ENCODE measurements at regions not wholly inside any gene's neighbourhood (a gene's known extent, or its start where the extent isn't known, plus 50 kb on each side); places are given as distances from the start of the nearest gene placed in this dataset.

GRCh38 chr13:65603160-65603559 lies 1627.0 kb downstream of the PCDH9 start:
- no peak for TF ChIP-seq CTCF (IDR thresholded peaks at IDR 0.05; ENCODE audit: low read depth, low read length)
- no peak for DNase-seq (ENCODE audit: extremely low read depth, low read depth)

- DNase-seq (ENCODE audit: extremely low read depth, low read depth), result no peak
- no peak for TF ChIP-seq CTCF (IDR thresholded peaks at IDR 0.05; ENCODE audit: low read depth, low read length)
Observed at GRCh38 chr13:65601855-65602254, 1628.3 kb downstream of the PCDH9 start.

- DNase-seq (ENCODE audit: extremely low read depth, low read depth), result no peak
- TF ChIP-seq CTCF (IDR thresholded peaks at IDR 0.05; ENCODE audit: low read depth, low read length), result no peak
Observed at GRCh38 chr13:65600702-65601101, 1629.4 kb downstream of the PCDH9 start.

- no peak for TF ChIP-seq CTCF (IDR thresholded peaks at IDR 0.05; ENCODE audit: low read depth, low read length)
- no peak for DNase-seq (ENCODE audit: extremely low read depth, low read depth)
Observed at GRCh38 chr13:65597839-65598818, 1632.0 kb downstream of the PCDH9 start.

- TF ChIP-seq CTCF (IDR thresholded peaks at IDR 0.05; ENCODE audit: low read depth, low read length), result no peak
- DNase-seq (ENCODE audit: extremely low read depth, low read depth), result no peak
Observed at GRCh38 chr13:65595916-65596315, 1634.2 kb downstream of the PCDH9 start.

- no peak for TF ChIP-seq CTCF (IDR thresholded peaks at IDR 0.05; ENCODE audit: low read depth, low read length)
- no peak for DNase-seq (ENCODE audit: extremely low read depth, low read depth)
Observed at GRCh38 chr13:65594298-65594781, 1635.8 kb downstream of the PCDH9 start.

- no peak for TF ChIP-seq CTCF (IDR thresholded peaks at IDR 0.05; ENCODE audit: low read depth, low read length)
Observed at GRCh38 chr13:65593298-65593874, 1636.8 kb downstream of the PCDH9 start.

More at GRCh38 chr13:65593298-65593874, 1636.8 kb downstream of the PCDH9 start:
- no peak for DNase-seq (ENCODE audit: extremely low read depth, low read depth)

Data from AG09319 (cell line).